HG03442 (cell line): ENCODE measurements at regions not wholly inside any gene's neighbourhood (a gene's known extent, or its start where the extent isn't known, plus 50 kb on each side); places are given as distances from the start of the nearest gene placed in this dataset.
"Not testable (repeated sequence)": the region's sequence is repeated elsewhere in the genome, so short reads cannot be mapped to it uniquely, and the experiment has no call there.

ENCODE experiments used
- ATAC-seq: cut with Tn5 transposase; IDR thresholded peaks from one replicate; pipeline ENCODE4 v1.9.1; 2021; ENCODE audit warnings: mild to moderate bottlenecking, moderate library complexity; ENCODE audit not compliant: unreplicated experiment

DNA sequence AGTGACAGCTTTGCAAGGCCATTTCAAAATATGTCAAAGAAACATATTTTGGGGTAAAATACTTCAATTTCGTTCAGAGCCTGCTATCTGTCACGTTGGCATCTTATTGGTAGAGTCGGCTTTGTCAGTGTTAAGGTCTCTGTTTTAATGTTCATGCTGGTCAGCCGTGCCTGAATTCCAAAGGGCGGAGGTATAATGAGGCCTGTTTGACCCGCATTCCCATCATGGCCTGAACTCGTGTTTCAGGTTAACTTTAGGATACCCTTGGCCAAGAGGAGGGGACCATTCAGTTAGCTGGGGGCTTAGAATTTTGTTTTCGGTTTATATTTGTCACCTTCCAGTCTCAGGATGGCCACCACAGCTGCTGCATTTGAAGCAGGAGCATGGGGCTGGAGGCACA, 236.4 kb downstream of the NFATC2 start:
- ATAC-seq = no peak

DNA sequence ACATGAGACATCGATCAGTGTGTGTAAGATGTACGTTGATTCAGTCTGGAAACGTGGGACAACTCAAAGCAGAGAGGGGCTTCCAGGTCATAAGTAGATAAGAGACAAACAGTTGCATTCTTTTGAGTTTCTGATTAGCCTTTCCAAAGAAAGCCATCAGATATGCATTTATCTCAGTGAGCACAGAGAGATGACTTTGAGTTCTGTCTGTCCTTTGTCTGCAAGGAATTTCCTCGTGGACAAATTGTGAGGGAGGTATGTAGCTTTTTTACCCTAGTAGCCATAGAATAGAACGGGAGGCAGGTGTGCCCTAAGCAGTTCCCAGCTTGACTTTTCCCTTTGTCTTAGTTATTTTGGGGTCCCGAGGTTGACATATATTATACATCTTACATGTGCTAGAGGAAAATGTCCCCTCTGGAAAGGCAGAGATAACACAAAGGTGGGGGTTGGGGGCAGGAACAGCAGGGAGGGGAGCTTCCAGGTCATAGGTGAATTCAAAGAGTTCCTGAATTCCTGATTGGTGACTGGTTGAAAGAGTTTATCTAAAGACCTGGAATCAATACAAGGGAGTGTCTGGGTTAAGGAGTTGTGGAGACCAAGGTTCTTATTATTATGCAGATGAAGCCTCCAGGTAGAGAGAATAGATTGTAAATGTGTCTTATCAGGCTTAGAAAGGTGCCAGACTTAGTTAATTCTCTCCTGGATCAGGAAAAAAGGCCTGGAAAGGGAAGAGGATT, 237.0 kb downstream of the NFATC2 start:
- no peak for ATAC-seq

DNA sequence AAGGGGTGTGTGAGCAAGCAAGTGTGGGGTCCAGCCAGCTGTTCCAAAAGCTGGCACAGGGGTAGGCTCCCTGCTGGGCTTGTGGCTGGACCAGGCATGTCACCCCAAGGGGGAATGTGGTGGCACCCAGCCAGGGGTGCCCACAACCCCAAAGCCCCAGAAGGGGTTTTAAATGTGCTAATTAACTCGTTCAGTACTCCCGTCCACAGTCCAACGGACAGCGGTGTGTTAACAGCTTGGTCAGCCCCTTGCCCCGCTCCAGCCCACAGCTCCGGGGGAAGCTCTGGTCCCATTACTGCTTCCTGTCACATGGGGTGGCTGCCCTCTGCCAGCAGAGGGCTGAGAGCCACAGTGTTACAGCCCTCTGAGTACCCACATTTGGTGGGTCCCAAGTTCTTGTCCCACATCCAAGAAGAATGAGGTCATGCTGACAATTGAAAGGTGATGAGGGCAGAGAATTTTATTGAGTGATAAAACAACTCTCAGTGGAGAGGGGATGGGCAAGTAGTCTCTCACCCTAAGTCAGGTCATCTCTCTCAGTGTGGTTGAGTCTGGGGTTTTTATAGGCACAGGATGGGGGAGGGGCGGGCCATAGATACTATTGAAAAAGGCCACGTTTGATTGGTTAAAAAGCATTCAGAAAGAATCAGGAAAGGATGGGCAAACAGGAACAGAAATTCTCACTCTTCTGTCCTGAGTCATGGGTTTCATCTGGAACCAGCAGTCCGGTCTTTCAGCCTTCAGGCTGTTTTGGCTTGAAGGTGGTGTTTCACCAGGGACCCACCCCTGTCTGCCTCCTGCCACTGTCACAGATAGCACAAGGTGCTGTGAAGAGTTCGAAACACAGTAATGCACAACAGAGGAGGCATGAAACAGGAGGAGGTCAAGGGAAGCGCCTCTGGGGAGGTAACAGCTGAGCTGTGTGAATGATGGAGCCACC, 238.5 kb downstream of the NFATC2 start:
- no peak for ATAC-seq

GRCh38 chr20:51301026-51301425, 241.5 kb downstream of the NFATC2 start:
- ATAC-seq = no peak

- ATAC-seq = no peak
Measured at GRCh38 chr20:51300104-51300503, 242.4 kb downstream of the NFATC2 start.

DNA sequence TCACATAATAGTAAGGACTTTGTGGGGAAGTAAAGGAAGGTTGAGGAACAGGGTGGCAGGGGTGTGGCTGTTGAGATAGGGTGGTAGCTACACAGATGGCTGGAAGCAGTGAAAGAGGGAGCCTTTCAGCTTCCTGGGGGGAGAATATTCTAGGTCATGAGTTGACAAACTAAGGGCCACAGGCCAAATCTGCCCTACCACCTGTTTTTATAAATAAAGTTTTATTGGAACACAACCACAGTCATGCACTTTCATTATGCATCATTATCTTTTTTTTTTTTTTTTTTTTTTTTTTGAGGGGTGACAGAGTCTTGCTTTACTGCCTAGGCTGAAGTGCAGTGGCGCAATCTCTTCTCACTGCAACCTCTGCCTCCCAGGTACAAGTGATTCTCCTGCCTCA, 243.1 kb downstream of the NFATC2 start:
- no peak for ATAC-seq

GRCh38 chr20:51298141-51298749, 244.3 kb downstream of the NFATC2 start:
- no peak for ATAC-seq

- no peak for ATAC-seq
Measured at GRCh38 chr20:51287628-51288413, 254.7 kb downstream of the NFATC2 start.

DNA sequence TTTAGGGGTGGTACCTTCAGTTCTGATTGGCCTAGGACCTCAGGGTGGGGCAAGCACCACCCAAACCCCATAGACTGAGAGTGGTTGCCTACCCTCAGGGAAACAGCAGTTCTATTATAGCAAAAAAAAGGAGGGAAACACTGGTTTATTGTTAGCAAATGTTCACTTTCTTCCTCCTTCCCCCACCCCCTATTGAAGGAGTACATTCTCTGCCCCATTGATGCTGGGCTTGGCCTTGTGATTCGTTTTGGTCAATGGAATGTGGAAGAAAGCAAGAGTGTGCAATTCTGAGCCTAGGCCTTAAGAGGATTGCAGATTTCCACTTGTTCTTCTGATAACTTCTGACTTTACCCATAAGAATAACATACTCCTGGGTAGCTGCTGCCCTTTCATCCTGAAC, 255.8 kb downstream of the NFATC2 start:
- no peak for ATAC-seq

DNA sequence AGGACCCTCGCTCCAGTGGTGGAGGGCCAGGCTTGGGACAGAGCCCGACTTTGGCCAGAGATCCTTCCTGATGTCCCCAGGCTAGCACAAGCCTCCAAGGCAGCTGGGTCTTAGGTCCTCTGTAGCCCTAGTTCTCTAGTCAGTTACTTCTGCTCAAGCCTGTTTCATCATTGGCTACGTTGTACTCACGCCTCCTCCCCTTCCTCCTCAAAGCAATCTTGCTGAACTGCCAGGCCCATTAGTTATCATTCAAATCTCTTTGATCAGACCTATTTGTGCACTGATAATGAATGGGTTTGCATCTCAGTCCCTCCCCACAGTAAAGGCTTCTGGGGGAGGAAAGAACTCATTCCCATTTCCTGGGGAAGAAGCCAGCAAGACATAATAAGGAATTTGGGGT, 256.8 kb downstream of the NFATC2 start:
- no peak for ATAC-seq

- no peak for ATAC-seq
Measured at GRCh38 chr20:51284871-51285270, 257.6 kb downstream of the NFATC2 start.

GRCh38 chr20:51284176-51284575, 258.3 kb downstream of the NFATC2 start:
- ATAC-seq = no peak

- no peak for ATAC-seq
Measured at GRCh38 chr20:51281521-51281920, 258.6 kb upstream of the KCNG1 start.

- no peak for ATAC-seq
Measured at GRCh38 chr20:51280047-51280446, 257.1 kb upstream of the KCNG1 start.

DNA sequence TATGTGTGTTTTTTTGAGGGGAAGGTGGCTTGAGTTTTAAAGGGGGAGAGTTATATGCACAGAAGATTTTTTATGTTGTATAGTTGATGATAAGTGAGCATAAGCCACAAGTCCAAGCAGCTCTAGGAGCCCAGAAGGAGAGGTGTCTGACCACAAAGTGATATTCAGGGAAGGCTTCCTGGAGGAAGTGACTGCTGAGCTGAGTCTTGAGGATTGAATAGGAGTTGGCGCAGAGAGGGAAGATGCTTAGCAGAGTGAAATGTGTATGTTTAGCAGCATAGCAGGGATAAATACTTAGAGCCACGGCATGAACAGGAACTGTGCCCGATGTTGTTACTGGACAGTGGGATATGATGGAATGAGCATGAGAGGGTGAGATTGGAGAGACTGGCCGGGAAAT, 255.1 kb upstream of the KCNG1 start:
- no peak for ATAC-seq

DNA sequence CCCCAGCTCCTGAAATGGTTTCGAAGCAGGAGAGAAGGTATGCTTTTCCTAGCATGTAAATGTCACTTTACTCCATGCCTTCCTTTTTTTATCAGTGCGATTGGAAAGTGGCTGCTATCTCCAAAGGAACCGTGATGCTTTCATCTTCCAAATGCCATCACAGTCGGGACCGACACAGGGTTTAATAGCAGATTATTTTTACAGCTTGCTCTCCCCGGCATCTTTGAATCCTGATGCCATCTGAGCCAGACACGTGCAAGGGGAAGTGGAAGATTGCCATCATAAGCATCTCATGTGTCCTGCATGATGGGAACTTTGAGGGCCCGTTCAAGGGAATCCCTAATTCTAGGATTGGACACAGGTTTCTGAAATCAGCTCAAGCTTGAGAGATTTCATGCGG, 253.4 kb upstream of the KCNG1 start:
- ATAC-seq = no peak

- ATAC-seq = no peak
Measured at GRCh38 chr20:51275826-51276225, 252.9 kb upstream of the KCNG1 start.

- ATAC-seq = no peak
Measured at GRCh38 chr20:51275181-51275580, 252.3 kb upstream of the KCNG1 start.

- no peak for ATAC-seq
Measured at GRCh38 chr20:51272401-51272800, 249.5 kb upstream of the KCNG1 start.

DNA sequence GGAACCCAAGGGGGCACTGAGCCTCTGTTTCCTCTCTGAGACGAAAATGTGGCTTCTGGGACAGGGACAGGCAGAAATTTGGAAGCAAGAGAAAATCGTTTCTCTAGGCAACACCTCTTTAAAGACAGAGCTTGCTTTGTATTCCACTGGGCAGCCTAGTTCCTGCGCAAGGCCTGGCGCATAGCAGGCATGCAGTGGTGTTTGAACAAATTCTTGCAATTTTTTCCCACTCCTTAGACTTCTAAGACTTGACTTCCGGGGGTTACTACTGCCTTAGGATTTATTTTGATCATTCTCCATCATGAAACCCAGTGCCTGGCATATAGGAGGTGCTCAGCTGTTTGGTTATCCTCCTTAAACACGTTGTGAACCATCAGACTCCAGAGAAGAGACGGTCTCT, 249.0 kb upstream of the KCNG1 start:
- no peak for ATAC-seq

DNA sequence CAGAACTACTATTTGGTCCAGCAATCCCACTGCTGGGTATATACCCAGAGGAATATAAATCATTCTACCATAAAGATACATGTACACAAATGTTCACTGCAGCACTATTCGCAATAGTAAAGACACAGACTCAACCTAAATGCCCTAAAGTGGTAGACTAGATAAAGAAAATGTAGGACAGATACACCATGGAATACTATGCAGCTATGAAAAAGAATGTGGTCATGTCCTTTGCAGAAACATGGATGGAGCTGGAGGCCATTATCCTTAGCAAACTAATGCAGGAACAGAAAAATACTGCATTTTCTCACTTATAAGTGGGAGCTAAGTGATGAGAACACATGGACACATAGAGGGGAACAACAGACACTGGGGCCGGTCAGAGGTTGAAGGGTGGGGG, 248.4 kb upstream of the KCNG1 start:
- ATAC-seq = not testable (repeated sequence)
